ENCODE measurements at regions not wholly inside any gene's neighbourhood (a gene's known extent, or its start where the extent isn't known, plus 50 kb on each side); places are given as distances from the start of the nearest gene placed in this dataset.

GRCh38 chr9:14517154-14517906 lies 175.9 kb downstream of the ZDHHC21 start:
- FAIRE-seq = no peak

DNA sequence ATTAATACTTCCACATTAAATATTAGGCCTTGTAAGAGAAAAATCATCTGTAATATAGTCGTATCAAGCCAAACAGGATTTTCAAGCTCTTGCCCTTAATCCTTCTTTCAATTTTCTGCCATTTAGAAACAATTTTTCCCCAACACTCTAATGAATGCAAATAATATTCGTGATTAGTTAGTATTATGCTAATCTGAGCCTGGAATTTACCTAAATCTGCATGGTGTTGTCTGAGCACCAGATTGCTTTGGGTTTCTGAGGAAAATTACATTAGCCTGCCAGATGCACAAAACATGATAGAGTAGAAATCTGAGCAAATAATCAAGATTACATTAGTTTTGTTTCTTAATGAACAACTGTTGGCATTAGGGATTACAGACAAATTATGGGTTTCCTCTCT lies 176.6 kb downstream of the ZDHHC21 start:
- no peak for FAIRE-seq

- FAIRE-seq = no peak
Measured at GRCh38 chr9:14515571-14516198, 177.5 kb downstream of the ZDHHC21 start.

GRCh38 chr9:14515049-14515448 lies 178.2 kb downstream of the ZDHHC21 start:
- FAIRE-seq = no peak

GRCh38 chr9:14512942-14513341 lies 180.3 kb downstream of the ZDHHC21 start:
- FAIRE-seq = no peak

DNA sequence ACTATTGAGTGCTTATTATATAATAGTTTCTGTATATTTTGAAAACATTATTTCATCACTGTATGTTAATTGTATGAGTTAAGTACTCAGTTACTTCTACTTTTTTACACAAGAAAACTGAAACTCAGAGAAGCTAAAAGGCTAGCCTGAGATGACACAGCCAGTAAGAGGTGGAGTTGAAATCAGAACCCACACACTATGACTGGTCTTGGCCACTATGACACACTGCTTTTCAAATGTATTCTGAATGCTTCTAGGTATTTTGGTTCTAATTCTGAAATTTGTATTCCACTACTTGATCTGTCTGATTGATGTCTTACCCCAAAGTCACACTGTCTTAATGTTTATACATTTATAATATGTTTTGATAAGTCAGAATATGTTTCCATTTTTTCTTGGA lies 181.8 kb downstream of the ZDHHC21 start:
- no peak for FAIRE-seq

GRCh38 chr9:14508884-14509283 lies 184.3 kb downstream of the ZDHHC21 start:
- FAIRE-seq = no peak

DNA sequence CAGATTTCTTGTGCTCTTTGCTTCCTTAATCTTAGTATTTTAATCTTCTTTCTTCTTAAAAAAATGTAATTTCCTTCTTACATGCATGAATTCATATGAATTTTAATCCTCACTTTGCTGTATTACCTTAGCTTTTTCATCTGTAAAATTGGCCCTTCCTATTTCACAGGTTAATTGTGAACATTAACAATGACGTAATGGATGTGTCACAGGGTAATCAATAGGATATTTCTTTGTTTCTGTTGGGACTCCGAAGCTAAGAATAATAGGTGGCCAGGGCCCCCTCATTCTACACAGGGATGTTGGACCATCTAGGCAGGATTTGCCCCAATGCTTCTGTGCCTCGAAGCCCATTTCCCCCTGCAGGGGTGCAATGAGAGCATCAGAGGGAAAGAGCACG lies 187.4 kb upstream of the NFIB start:
- FAIRE-seq = no peak

- FAIRE-seq = no peak
Measured at GRCh38 chr9:14500705-14501104, 186.8 kb upstream of the NFIB start.

DNA sequence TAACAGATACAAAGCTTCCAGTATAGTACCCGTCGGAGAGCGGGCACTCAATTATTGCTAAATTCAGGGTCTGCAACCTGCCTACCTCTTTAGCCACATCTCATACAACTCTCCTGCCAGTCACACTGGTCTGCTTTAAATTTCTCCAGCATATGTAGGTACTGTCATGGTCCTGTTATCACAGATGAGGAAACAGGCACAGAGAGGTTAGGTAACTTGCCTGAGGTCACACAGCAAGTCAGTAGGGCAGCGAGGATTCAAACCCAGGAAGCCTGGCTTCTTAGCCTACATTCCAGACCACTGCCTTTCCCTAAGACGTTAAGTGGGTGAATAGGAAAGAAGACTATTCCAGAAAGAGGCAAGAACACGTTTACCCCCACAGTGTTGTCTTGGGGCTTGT lies 186.0 kb upstream of the NFIB start:
- FAIRE-seq = no peak

DNA sequence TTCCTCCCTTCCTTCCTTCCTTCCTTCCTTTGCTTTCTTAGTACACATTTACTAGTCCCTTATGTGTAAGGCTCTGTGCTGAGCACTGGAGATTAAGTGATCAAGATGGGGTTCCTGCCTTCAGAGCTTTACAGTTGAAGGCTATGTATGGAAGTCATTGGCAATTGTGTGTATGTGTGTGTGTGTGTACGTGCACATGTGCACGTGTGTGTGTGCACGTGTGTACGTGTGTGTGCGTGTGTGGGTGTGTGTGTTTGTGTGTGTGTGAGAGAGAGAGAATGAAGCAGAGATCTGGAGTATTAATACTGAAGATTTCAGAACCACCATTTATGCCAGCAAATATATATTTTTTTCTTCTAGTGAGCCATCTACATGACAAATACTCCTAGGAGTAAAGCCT lies 184.9 kb upstream of the NFIB start:
- no peak for FAIRE-seq

DNA sequence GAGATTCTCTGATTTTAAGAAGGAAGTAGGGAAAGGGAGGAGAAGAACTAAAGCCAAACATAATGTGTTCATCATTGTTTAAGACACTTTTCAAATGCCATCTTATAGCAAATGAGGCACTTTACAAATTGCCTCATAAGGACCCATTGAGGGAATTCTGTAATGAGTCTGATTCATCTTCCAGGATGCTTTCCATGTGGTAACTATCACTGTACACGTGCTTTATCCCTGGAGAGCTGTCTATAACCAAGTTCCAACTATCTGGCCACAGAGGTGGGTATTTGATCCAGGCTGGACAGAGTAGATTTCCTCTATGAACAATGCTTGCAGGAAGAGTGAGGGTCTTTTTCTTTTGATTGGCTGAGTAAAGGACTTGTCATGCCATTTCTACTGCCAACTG lies 183.5 kb upstream of the NFIB start:
- no peak for FAIRE-seq

- no peak for FAIRE-seq
Measured at GRCh38 chr9:14488421-14489190, 174.7 kb upstream of the NFIB start.

- FAIRE-seq = no peak
Measured at GRCh38 chr9:14487547-14488185, 173.7 kb upstream of the NFIB start.

DNA sequence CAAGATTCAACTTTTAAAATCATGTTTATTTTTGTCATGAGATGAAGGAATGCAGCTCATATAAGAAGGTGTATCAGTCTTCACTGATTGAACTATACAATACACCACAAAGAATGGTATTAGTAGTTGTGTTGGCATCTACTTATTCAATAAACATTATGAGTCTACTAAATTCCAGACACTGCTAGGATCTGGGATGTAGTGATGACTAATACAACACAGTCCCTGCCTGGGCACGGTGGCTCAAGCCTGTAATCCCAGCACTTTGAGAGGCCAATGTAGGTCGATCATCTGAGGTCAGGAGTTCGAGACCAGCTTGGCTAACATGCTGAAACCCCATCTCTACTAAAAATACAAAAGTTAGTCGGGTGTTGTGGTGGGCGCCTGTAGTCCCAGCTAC lies 171.4 kb upstream of the NFIB start:
- no peak for FAIRE-seq

DNA sequence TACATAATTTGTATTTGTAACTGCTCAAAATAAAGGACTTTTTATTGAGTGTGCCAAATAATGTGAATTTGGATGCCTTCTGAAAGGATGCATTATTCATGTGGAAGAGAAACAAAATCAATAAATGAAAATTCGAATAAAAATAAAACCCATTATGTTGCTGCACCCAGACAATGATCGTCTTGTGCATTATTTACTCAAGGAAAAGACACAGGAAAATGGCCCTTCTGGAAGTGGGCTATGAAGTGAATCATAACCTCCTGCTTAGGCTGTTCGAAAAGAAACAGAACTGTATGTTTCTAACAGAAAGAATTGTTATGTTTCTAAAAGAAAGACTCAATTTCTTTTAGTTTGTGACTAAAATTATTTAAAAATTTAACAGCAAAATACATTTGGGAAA lies 168.9 kb upstream of the NFIB start:
- FAIRE-seq = no peak

DNA sequence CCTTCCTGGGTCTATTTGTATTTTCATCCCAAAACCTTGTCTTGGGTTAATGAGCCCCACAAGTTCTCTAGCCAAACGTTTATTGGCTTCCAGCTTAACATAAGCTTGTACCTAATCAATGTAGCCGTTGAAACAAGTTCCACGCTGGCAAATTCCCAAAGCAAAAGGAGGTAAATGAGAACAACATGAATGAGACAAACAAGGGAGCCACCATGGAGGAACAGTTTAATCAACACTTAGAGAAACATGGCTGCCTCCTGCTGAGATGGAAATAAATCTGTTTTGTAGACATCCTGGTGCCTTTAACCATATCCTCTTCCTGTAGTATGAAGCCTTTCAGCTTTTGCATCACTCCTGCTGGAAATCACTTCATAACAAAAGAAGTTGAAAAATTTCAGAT lies 166.6 kb upstream of the NFIB start:
- no peak for FAIRE-seq

DNA sequence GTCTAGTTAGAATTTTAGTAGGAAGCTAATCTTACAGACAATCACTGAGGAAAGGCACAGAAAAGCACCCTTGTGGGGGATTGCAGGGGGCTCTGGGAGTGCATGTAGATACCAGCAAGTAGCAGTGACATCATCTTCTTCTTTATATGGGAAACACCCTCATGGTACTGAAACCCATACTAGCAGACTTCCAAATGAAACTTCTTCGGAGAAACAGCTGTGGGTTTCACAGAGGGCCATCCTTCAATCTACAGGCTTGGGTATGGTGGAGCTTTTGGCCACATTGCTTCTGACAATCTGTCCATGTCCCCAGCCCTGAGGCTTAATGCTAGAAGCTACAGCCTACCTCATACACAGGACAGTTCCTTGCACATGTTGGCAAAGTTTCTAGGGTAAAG lies 165.2 kb upstream of the NFIB start:
- FAIRE-seq = no peak

- no peak for FAIRE-seq
Measured at GRCh38 chr9:14478175-14479162, 164.5 kb upstream of the NFIB start.

DNA sequence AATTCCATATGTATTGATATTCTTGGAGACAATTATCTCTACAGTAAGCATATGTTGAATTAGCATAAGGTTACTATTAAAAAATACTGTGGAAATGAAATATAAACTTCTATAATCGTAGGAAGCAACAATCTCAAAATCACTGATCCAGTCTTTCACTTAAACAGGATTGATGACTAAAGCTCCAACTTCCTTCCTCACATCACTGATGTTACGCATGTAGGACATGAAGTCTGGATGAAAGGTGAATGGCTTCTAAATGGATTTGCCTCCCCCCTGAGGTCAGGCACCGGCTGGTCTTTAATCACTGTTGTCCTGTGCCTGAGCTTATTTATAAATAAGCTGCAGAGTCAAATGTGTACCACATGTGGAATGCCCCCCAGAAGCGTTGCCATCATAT lies 157.1 kb upstream of the NFIB start:
- no peak for FAIRE-seq

- FAIRE-seq = no peak
Measured at GRCh38 chr9:14467675-14468374, 153.9 kb upstream of the NFIB start.

DNA sequence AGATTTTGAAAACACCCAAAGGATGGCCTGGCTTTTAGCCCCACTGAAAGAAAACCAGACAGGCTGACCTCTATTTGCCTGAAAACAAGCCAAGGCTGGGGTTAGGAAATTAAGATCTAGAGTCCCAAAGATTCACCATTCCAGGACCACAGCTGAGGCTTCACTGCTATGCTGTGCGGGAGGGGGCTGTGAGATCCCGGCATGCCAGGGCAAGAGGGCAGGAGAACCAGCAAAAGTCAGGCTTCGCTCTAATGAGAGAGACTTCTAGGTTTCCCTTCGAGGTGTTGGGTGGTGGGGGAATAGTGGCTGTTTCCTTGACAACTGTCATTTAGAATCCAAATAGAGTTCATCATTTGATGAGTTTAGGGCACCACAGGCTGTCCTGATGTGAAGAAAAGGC lies 152.9 kb upstream of the NFIB start:
- no peak for FAIRE-seq
